Neural crest cell (in vitro differentiated cells): ENCODE measurements at regions not wholly inside any gene's neighbourhood (a gene's known extent, or its start where the extent isn't known, plus 50 kb on each side); places are given as distances from the start of the nearest gene placed in this dataset.

ENCODE experiments used
- DNase-seq: peaks from one replicate; pipeline ENCODE4 v3.0.0; 2021; ENCODE audit warnings: low read depth, mixed read lengths, low spot score
- H3K27ac Mint-ChIP-seq: one replicate; pipeline ENCODE4 v1.8.0; 2021; ENCODE audit warnings: mild to moderate bottlenecking, mixed read lengths; ENCODE audit not compliant: unreplicated experiment
- H3K27me3 Mint-ChIP-seq: 2 replicates; pipeline ENCODE4 v1.8.0; 2021; ENCODE audit warnings: low read depth, mild to moderate bottlenecking, mixed read lengths
- H3K36me3 Mint-ChIP-seq: 2 replicates; pipeline ENCODE4 v1.8.0; 2021; ENCODE audit warnings: low read depth, mild to moderate bottlenecking, mixed read lengths
- H3K4me1 Mint-ChIP-seq: 2 replicates; pipeline ENCODE4 v1.8.0; 2021; ENCODE audit warnings: mixed read lengths
- H3K4me3 Mint-ChIP-seq: one replicate; pipeline ENCODE4 v1.8.0; 2021; ENCODE audit warnings: mild to moderate bottlenecking, mixed read lengths
- H3K9me3 Mint-ChIP-seq: 2 replicates; pipeline ENCODE4 v1.8.0; 2021; ENCODE audit warnings: mixed read lengths
- CTCF ChIP-seq: fragments of 200-600 bp; sonication (generic); conservative IDR thresholded peaks from 2 replicates; pipeline ENCODE4 v1.5.0; 2021; ENCODE audit warnings: antibody characterized with exemption, mild to moderate bottlenecking

DNA sequence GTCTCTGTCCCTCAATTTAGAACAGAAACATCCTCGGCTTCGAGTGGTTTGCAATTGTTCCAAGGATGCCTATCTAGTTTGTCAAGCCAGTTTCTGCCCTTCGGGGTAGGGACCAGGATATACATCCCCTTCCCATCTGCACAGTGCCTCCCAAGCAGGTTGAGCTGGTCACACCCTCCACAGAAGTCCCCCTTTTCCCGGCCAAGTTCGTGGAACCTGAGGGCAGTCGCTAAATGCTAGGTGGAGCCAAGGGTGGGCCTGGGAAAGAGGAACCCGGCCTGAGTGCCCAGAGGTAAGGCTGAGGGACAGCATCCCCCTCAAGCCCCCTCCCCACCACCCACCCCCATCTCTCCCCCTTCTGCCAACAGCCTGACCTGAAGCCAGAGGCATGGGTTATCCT is 62.4 kb upstream of the NANOS1 start:
- no peaks in the 10 kb centered on the region for H3K9me3 Mint-ChIP-seq
- no peak overlapping the region for H3K4me3 Mint-ChIP-seq
- H3K27me3 Mint-ChIP-seq, result no peaks in the 10 kb centered on the region
- H3K4me1 Mint-ChIP-seq, result peaks cover 11% of the 10 kb centered on the region
- no peak overlapping the region for H3K27ac Mint-ChIP-seq
- TF ChIP-seq CTCF, result no peak
- no peaks in the 10 kb centered on the region for H3K36me3 Mint-ChIP-seq
- DNase-seq, result no peak

- Mint-ChIP-seq H3K4me3 (no peak overlapping the region), H3K27me3 (no peaks in the 10 kb centered on the region), H3K36me3 (no peaks in the 10 kb centered on the region), H3K4me1 (peaks cover 11% of the 10 kb centered on the region), H3K27ac (no peak overlapping the region), H3K9me3 (no peaks in the 10 kb centered on the region)
- no peak for DNase-seq
- no peak for TF ChIP-seq CTCF
Measured at GRCh38 chr10:118968060-118968459, 61.5 kb upstream of the NANOS1 start.

GRCh38 chr10:118968482-118968881 is 61.0 kb upstream of the NANOS1 start:
- H3K4me3 Mint-ChIP-seq, result no peak overlapping the region
- H3K36me3 Mint-ChIP-seq, result no peaks in the 10 kb centered on the region
- no peak for TF ChIP-seq CTCF
- H3K27ac Mint-ChIP-seq, result no peak overlapping the region
- peaks cover 11% of the 10 kb centered on the region for H3K4me1 Mint-ChIP-seq
- no peak for DNase-seq
- H3K9me3 Mint-ChIP-seq, result no peaks in the 10 kb centered on the region
- H3K27me3 Mint-ChIP-seq, result no peaks in the 10 kb centered on the region

DNA sequence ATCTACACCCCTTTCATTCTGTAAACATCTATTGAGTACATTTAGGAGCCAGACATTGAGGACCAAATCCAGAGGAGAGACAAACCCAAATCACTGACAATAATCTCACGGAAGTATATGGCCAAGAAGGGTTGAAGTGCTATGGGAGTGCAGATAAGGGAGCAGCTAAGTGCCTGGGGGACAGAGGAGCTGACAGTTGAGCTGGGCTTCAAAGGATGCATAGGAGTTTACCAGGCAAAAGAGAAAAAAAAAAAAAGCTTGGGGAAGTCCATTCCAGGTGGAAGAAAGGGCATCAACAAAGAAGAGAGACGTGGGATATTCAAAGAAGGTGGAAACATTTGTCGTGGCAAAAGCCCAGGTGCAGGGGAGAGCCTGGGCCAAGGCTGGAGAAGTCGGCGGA is 60.5 kb upstream of the NANOS1 start:
- H3K4me1 Mint-ChIP-seq, result peaks cover 11% of the 10 kb centered on the region
- no peaks in the 10 kb centered on the region for H3K27me3 Mint-ChIP-seq
- no peak overlapping the region for H3K4me3 Mint-ChIP-seq
- no peak for TF ChIP-seq CTCF
- no peaks in the 10 kb centered on the region for H3K36me3 Mint-ChIP-seq
- no peak for DNase-seq
- H3K9me3 Mint-ChIP-seq, result peaks cover under 1% of the 10 kb centered on the region
- H3K27ac Mint-ChIP-seq, result no peak overlapping the region

DNA sequence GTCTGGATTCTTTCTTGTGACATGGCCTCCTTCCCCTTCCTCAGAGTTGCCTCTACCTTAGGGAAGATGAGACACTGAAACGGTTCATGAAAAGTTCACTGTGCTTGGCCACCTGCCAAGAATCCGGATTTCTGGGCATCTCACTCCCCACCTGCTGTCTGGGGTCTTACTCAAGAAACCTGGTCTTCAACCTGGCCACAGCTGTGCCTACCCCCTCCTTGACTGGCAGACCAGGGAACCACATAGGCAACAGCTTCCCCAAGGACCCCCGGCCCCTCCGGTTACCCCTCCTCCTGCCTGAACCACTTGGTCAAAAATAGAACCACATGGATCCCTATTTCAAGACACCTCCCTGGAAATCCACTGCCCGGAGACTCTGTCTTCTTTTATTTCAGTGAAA is 58.7 kb upstream of the NANOS1 start:
- H3K4me1 Mint-ChIP-seq, result peaks cover 5% of the 10 kb centered on the region
- no peaks in the 10 kb centered on the region for H3K36me3 Mint-ChIP-seq
- peaks cover 7% of the 10 kb centered on the region for H3K9me3 Mint-ChIP-seq
- no peak for DNase-seq
- H3K27ac Mint-ChIP-seq, result no peak overlapping the region
- H3K4me3 Mint-ChIP-seq, result no peak overlapping the region
- H3K27me3 Mint-ChIP-seq, result no peaks in the 10 kb centered on the region
- TF ChIP-seq CTCF, result no peak

GRCh38 chr10:118971187-118971586 is 58.3 kb upstream of the NANOS1 start:
- Mint-ChIP-seq H3K4me3 (no peak overlapping the region), H3K36me3 (no peaks in the 10 kb centered on the region), H3K9me3 (peaks cover 8% of the 10 kb centered on the region), H3K27ac (no peak overlapping the region), H3K27me3 (no peaks in the 10 kb centered on the region), H3K4me1 (peaks cover under 1% of the 10 kb centered on the region)
- no peak for DNase-seq
- no peak for TF ChIP-seq CTCF
